Pancreas (tissue), 10 donors: ENCODE measurements at regions not wholly inside any gene's neighbourhood (a gene's known extent, or its start where the extent isn't known, plus 50 kb on each side); places are given as distances from the start of the nearest gene placed in this dataset.

Source experiments
- ATAC-seq, 4 donors: fragments of 200-7000 bp; cut with Tn5 transposase; one replicate each; pipeline versions ENCODE4 v1.8.0 to v1.9.1; 2020; ENCODE audit warnings: mild to moderate bottlenecking in 4 of 4, moderate library complexity in 4 of 4
- DNase-seq, 6 donors: peaks; one replicate each; pipeline ENCODE4 v3.0.0-alpha.2; 2020
- FAIRE-seq: peaks from 2 replicates; lab custom pipeline; 2012; peaks lifted over from hg19 to GRCh38; lab: Jason Lieb, UNC
- H3K27ac ChIP-seq, 4 donors: fragments of 200-600 bp; sonication (generic); 1 replicate in 3 of 4; 2 replicates in 1 of 4; pipeline versions ENCODE4 v1.5.0 to v1.8.0; 2020
- H3K27me3 ChIP-seq, 4 donors: fragments of 200-600 bp; one replicate each; pipeline ENCODE4 v1.8.0; 2021
- H3K36me3 ChIP-seq, 3 donors: fragments of 200-600 bp; sonication (generic) in 1 of 3; one replicate each; pipeline versions ENCODE4 v1.5.0 to v1.8.0; 2020 to 2021
- H3K4me1 ChIP-seq, 3 donors: fragments of 200-600 bp; one replicate each; pipeline ENCODE4 v1.8.0; 2021
- H3K4me3 ChIP-seq, 4 donors: fragments of 200-600 bp; sonication (generic) in 2 of 4; one replicate each; pipeline versions ENCODE4 v1.5.0 to v1.8.0; 2020 to 2021
- H3K9me3 ChIP-seq, 4 donors: fragments of 200-600 bp; one replicate each; pipeline ENCODE4 v1.8.0; 2021
- WGBS, 2 donors: extraction: QIAGEN DNeasy Blood & Tissue Kit; methylation state at CpG; one replicate each; pipeline ENCODE4 v1.1.7; 2013; 5-methylcytosine and 5-hydroxymethylcytosine counted together
- intact Hi-C, 3 donors: fragments of 100-400 bp; cut with DNase I; formaldehyde crosslinking; loops; one replicate each; pipeline versions ENCODE4 v1.11.1 to v1.14.2; 2022
- TF ChIP-seq, protein P1 (sequence below), 4 donors: fragments of 200-600 bp; sonication (generic) in 3 of 4; IDR thresholded peaks; one replicate each; pipeline versions ENCODE4 v1.5.0 to v1.8.0; 2021; ENCODE audit warnings: antibody characterized with exemption in 4 of 4
- donor health status: healthy with polysubstance abuse.
- donor health status: DM: no; HTN: no; CAD: no; lungs with moderate emphysema.
- donor health status: DM: no; HTN: no; CAD: no.
- donor health status: control.
- donor health status: control.
- donor health status: Bipolar disorder and iron deficiency.
- donor health status: DM: yes; HTN: yes; CAD: no.
- donor health status: DM: no; HTN: no; CAD: no.
- donor health status: DM: no; HTN: no; CAD: no.
- donor health status: DM: yes; HTN: yes; CAD: no.

DNA sequence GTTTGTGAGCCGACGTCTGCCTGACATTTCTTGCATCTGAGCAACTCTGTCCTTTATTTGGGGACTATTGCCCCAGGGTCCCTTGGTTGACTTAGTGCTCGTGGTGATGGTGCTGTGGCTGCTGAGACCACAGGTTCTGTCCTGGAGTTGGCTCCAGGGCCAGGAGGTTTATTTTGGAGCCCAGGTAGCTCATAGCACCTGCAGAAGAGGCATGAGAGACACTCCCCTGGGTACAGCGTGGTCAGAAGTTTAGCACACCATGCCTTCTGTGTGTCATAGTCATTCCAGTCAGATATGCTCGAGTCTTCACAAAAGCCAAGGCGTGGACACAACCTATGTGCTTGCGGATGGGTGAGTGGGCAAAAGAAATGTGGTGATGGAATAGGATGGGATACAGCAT, 496.9 kb downstream of the TCERG1L start:
- TF ChIP-seq, protein P1, sequence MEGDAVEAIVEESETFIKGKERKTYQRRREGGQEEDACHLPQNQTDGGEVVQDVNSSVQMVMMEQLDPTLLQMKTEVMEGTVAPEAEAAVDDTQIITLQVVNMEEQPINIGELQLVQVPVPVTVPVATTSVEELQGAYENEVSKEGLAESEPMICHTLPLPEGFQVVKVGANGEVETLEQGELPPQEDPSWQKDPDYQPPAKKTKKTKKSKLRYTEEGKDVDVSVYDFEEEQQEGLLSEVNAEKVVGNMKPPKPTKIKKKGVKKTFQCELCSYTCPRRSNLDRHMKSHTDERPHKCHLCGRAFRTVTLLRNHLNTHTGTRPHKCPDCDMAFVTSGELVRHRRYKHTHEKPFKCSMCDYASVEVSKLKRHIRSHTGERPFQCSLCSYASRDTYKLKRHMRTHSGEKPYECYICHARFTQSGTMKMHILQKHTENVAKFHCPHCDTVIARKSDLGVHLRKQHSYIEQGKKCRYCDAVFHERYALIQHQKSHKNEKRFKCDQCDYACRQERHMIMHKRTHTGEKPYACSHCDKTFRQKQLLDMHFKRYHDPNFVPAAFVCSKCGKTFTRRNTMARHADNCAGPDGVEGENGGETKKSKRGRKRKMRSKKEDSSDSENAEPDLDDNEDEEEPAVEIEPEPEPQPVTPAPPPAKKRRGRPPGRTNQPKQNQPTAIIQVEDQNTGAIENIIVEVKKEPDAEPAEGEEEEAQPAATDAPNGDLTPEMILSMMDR (IDR thresholded peaks at IDR 0.05), result no peak
- ATAC-seq (no peak), DNase-seq (no peak), FAIRE-seq (no peak)
- Histone ChIP-seq H3K27ac (no peak overlapping the region), H3K9me3 (no peaks in the 10 kb centered on the region), H3K27me3 (peaks cover 0 to 4% (median 0%) of the 10 kb centered on the region in 4 donors), H3K4me1 (no peaks in the 10 kb centered on the region), H3K36me3 (no peaks in the 10 kb centered on the region), H3K4me3 (no peak overlapping the region)
- intact Hi-C loops, result no loop called here
- 64 to 71% methylated on average over 7 of the region's 7 CpGs for WGBS, 2 donors

- TF ChIP-seq, protein P1 (IDR thresholded peaks at IDR 0.05), result no peak
- Histone ChIP-seq H3K27ac (no peak overlapping the region), H3K36me3 (no peaks in the 10 kb centered on the region), H3K27me3 (peaks cover 0 to 4% (median 0%) of the 10 kb centered on the region in 4 donors), H3K9me3 (no peaks in the 10 kb centered on the region), H3K4me3 (no peak overlapping the region), H3K4me1 (no peaks in the 10 kb centered on the region)
- WGBS, 2 donors, result 52 to 61% methylated on average over 23 of the region's 23 CpGs
- no peak for ATAC-seq
- FAIRE-seq, result no peak
- intact Hi-C loops, result no loop called here
- DNase-seq, result no peak
Observed at GRCh38 chr10:130816116-130816901, 495.2 kb downstream of the TCERG1L start.

DNA sequence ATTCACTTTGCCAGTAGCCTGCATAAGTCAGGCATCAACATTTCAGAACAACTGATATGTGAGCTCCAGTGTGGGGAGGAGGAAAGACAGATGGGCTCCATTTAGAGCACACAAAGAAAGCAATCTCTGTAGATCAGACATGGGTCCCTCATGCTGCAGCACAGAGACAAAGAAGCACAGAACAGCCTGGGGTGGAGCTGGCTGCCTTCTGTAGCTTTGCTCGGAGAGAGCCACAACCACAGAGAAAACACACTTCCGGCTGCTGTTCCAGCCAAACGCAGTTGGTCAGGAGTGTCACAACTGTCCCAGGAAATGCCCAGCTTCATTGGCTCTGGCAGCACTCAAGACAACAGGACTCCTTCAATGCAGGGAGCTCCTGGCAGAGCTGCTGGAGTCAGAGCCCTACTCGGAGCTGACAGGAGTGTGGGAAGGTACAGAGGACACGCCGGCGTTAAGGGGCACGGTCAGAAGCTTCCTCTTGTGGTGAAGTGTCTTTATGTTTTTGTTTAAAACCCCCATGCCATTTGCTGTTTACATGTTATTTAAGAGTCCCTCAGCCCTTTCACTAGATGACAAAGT, 494.4 kb downstream of the TCERG1L start:
- intact Hi-C loops, result no loop called here
- Histone ChIP-seq H3K27me3 (peaks cover 0 to 7% (median 0%) of the 10 kb centered on the region in 4 donors), H3K9me3 (no peaks in the 10 kb centered on the region), H3K4me3 (no peak overlapping the region), H3K36me3 (no peaks in the 10 kb centered on the region), H3K27ac (no peak overlapping the region), H3K4me1 (no peaks in the 10 kb centered on the region)
- 69 to 73% methylated on average over 8 of the region's 8 CpGs for WGBS, 2 donors
- TF ChIP-seq, protein P1 (IDR thresholded peaks at IDR 0.05), result no peak
- ATAC-seq, result no peak
- no peak for FAIRE-seq
- no peak for DNase-seq

GRCh38 chr10:130817674-130818073, 493.8 kb downstream of the TCERG1L start:
- intact Hi-C loops, result no loop called here
- WGBS, 2 donors, result 65 to 78% methylated on average over 6 of the region's 6 CpGs
- TF ChIP-seq, protein P1 (IDR thresholded peaks at IDR 0.05), result no peak
- no peak for ATAC-seq
- H3K27me3 ChIP-seq, result peaks cover 0 to 7% (median 0%) of the 10 kb centered on the region in 4 donors
- no peaks in the 10 kb centered on the region for H3K36me3 ChIP-seq
- no peak for DNase-seq
- no peak for FAIRE-seq
- H3K4me1 ChIP-seq, result no peaks in the 10 kb centered on the region
- no peak overlapping the region for H3K27ac ChIP-seq
- no peaks in the 10 kb centered on the region for H3K9me3 ChIP-seq
- H3K4me3 ChIP-seq, result no peak overlapping the region
